GOT3 (cell line): ENCODE measurements at regions not wholly inside any gene's neighbourhood (a gene's known extent, or its start where the extent isn't known, plus 50 kb on each side); places are given as distances from the start of the nearest gene placed in this dataset.
"Not testable (repeated sequence)": the region's sequence is repeated elsewhere in the genome, so short reads cannot be mapped to it uniquely, and the experiment has no call there.

Experiments used
- DNase-seq: peaks from one replicate; lab custom pipeline; 2025; ENCODE audit warnings: mixed read lengths; lab: John Stamatoyannopoulos, UW

DNA sequence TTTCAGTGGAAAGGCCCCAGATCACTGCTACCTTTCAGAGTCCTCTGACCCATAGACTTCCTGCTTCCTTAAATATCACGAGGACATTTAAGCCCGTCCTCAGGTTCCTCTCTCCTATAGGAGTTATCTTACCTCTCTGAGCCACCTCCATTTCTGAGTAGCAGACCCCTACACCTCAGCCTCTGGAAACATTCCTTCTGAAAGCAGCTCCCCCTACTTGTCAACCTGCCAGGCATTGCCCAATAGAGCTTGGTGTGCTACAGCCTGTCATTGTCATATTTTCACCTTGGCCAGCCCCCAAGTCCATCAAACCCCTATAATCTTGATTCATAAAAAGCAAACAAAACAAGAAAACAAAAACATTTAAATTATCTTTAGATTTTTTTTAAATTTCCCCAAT is 717.9 kb upstream of the SLC8A1 start:
- DNase-seq: no peak

GRCh38 chr2:41170589-41170988 is 718.7 kb upstream of the SLC8A1 start:
- DNase-seq: no peak

- DNase-seq: no peak
Measured at GRCh38 chr2:41180387-41180786, 728.5 kb upstream of the SLC8A1 start.

- no peak for DNase-seq
Measured at GRCh38 chr2:41182961-41183360, 731.1 kb upstream of the SLC8A1 start.

DNA sequence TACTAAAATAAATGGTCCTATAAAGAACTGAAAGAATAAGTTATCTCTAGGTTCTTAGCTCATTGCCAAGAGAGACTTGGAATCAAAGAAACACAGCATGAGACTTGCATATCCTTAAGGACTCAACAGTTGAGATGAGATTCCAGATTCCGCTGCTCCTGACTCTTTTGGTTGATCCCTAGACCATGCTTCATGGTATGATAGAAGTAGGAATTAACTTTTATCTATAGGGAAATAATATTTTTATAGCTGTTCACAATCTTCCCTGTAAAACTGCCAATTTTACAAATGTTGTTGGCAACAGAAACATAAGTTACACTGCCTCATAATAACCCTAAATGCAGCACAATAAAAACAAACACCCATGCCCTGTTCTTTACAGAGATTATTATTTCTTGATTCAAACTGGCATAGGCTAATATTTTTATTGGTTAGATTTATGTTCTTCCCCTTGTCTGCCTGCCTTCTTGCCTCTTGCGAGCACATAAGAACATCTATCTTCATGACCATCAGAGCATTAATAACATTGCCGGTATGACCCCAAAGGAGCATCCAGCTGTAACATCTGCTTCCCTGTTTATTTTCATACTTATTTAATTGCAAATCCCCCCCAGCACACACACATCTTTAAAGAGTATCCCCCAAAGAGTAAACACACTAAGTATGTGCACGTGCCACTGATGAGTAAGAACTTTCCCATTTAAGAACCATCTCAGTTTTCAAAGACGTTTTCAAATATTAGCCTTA is 735.7 kb upstream of the SLC8A1 start:
- DNase-seq: no peak

DNA sequence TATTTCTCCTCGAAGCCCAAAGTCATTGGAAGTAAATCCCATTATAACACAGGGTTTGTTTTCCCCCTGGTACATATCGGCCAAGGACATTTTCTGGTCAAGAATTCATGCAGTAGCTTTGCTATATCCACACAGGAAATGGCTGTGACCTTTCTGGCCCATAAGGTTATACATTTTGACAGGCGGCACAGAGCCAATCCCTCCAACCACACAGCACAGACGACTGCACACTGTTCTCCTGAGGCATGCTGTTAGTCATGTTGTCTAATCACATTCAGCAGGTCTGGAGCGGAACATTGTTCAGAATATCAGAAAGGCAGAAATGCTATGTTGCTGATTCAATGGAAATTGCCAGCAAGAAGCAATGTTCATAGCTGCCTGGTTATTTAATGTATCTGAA is 742.3 kb upstream of the SLC8A1 start:
- DNase-seq: no peak

DNA sequence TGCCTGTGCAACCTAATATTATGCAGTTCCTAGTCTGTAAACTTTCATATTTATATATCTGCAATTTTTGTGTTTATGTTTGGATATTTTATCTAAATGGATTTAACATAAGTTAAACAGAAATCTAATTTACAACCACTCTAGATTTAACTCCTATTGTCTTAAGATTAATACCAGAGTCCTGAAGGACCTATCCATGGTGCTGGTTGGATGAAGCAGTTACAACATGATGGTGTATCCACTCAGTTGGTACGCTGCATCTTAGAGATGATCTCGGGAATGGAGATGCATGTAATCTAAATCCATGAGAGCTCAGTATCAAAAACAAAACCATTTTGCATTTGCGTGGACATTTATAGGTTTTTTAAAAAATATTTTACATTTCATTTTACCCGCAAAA is 745.9 kb upstream of the SLC8A1 start:
- DNase-seq: no peak

- DNase-seq: no peak
Measured at GRCh38 chr2:41199334-41199733, 747.4 kb upstream of the SLC8A1 start.

GRCh38 chr2:41204315-41204714 is 752.4 kb upstream of the SLC8A1 start:
- DNase-seq: no peak

GRCh38 chr2:41206004-41206403 is 754.1 kb upstream of the SLC8A1 start:
- DNase-seq: no peak

DNA sequence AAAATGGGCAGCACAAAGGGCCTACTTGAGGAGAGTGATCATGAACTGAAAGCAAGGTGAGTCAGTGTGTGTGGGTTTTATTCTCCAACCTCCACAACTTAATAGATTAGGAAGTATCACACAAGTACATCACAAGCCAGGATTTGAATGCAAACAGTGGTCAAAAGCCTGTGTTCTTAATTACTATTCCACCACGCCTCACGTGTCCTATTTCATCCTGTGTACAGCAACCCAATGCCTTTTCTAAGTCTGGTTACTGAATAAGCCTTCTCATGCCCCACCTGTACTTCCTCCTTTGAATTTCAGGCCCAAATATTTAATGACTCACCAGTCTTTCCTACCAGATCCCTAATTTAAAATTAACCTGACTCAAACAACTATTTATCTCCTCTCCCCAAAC is 755.7 kb upstream of the SLC8A1 start:
- no peak for DNase-seq

DNA sequence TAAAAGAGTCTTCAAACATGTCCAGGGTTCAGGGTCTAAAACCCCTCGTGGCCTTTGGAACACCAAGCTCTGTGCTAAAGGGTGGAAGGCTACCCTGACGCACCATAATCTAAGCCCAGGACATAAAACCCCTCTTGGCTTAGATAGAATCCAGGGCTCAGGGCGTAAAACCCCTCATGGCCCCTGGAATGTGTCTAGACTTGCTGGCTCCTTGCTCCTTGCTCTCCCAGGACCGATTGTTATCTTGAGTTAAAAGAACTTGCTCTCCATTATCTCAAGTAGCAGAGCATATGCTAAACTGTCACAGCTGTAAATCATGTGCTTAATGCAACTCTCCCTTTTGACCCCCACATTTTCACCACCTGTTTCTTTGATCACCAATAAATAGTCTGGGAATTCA is 758.1 kb upstream of the SLC8A1 start:
- DNase-seq: not testable (repeated sequence)

DNA sequence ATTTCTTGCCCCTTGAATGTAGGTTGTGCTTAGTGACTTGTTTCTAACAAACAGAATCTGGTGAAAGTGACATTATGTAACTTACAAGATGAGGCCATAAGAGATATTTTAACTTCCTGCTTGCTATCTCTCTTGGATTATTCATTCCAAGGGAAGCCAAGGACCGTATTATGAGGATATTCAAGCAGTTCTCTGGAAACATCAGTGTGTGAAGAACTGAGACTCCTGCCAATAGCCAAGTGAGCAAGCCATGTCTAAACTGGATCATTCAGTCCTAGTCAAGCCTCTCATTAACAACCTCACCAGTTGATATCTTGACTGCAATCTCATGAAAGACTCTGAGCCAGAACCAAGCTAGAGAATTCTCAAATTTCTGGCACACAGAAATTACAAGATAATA is 765.1 kb upstream of the SLC8A1 start:
- DNase-seq: no peak

DNA sequence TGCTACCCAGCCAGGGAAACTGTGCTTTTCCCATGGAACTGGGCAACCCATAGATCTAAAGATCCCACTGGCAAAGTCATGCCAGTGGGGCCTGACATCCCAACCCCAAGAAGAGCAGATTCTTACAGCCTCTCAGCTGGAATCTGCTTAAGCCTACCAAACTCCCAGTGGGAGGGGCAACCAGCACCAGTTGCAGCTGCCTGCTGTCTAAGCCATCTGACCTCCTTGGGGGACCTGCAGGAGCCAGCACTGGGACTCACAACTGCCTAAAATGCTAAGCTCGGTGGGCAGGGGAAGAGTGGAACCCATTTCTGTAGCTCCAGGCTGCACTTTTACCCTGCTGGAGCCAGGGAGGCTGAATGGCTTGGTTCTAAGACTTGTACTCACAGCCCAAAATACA is 770.7 kb upstream of the SLC8A1 start:
- DNase-seq: no peak

DNA sequence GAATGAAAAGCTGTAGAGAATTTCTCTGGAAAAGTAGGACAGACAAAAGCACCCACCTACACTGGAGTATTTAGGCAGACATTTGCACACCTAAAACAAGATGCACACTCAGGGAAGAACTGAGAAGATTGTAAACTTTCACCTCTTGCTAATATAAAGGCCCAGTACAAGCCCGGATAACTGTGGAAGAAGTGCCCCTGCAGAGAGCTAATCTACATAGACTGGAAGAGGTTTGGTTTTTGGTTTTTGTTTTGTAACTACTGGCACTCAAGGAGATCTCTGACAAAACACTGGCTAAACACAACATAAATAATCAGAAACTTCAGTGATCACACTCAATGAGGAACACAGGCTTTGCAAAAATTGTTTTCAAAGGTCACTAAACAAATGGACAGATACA is 782.2 kb upstream of the SLC8A1 start:
- no peak for DNase-seq

DNA sequence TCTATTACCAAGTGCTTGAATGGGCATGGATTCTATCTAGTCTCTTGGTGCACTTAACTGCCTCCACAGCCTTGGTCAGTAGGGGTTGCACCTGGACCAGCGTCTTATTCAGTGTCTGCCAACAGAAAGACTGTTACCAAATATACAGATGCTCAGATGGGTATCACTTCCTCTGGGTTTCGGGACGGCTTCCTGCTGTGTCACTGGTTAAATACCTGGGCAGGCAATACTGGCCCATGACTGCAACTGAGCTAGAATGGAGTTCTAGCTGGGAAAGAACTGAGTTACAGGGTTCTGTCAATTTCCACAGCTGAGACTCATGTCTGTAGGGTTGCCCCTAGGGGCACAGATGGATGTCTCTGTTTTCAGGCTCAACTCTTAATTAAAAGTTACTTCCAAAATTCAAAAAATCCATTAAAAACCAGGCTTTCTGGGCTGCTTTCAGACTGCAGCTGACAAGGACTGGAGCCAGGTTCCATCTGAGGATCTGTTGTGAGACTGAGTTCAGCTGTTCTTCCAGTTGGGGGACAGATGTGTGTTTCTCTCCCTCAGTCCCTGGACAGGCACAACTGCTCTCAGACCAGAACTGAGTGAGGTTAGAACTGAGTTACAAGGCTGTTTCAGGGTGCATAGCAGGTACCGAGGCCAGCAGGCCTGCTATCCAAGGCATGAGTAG is 789.6 kb upstream of the SLC8A1 start:
- no peak for DNase-seq

- no peak for DNase-seq
Measured at GRCh38 chr2:41242001-41242331, 790.1 kb upstream of the SLC8A1 start.

- no peak for DNase-seq
Measured at GRCh38 chr2:41267929-41268659, 779.7 kb upstream of the PKDCC start.

- DNase-seq: no peak
Measured at GRCh38 chr2:41283079-41283775, 764.6 kb upstream of the PKDCC start.

DNA sequence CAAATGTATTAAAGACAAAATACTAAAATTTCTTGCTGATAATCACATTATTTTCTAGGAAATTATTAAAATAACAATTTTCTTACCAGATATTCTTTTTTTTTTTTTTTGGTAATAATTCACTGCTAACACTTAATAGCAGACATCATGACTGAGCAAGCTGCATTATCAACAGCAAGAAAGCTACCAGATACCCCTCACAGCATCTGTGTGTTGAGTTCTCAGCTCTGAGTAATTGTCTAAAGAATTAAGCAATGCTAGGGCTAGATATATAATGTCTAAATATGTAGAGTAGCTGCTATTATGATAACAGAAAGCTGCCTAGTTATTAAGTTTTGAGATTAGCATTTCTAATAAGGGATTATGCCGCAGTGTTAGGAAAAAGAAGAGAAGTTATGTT is 754.3 kb upstream of the PKDCC start:
- no peak for DNase-seq

DNA sequence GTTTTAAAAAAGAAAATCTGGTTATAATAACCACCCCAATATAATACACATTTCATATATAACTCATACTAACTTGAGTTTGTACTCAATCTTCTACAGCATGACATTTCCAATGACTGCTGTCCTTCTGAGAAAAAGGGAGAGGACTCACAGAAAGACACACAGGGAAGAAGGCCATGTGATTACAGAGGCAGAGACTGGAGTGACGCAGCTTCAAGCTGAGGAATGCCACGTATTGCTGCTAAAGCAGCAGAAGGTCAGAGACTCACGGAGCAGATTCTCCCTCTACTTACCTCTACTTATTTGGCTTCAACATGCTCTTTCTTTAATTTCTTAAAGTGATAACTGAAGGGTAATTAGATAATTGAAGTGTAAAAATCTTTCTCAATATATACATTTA is 753.5 kb upstream of the PKDCC start:
- DNase-seq: no peak

DNA sequence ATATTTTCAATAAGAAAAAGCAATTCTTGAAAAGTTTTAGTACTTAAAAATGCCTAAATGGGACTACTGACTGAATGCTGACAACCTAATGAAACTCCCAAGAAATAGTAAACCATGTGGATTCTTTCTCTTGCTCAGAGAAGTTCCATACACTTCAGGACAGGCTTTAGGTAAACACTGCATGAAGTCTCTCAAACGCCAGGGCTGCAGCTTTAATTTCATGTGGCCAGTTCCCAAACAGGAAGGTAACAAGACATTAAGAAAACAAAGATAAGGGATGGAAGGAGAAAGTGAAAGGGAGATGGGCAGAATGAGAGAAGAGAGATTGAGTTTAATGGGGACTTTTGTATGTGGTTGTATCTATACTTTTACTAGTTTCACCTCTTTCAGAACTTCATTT is 734.7 kb upstream of the PKDCC start:
- no peak for DNase-seq
